AG09309 (cell line): ENCODE measurements at regions not wholly inside any gene's neighbourhood (a gene's known extent, or its start where the extent isn't known, plus 50 kb on each side); places are given as distances from the start of the nearest gene placed in this dataset.

Experiments
- DNase-seq: peaks from one replicate; pipeline ENCODE4 v3.0.0-alpha.2; 2010; ENCODE audit warnings: low read depth
- H3K4me3 ChIP-seq: 2 replicates; pipeline ENCODE4 v1.5.1; 2011; ENCODE audit warnings: mild to moderate bottlenecking, low read depth, low read length, moderate library complexity; ENCODE audit not compliant: control insufficient read depth
- CTCF ChIP-seq: IDR thresholded peaks from 2 replicates; pipeline ENCODE4 v1.5.1; 2011; ENCODE audit warnings: mild to moderate bottlenecking, low read depth, low read length, inconsistent platforms; ENCODE audit not compliant: insufficient read depth, control insufficient read depth; ENCODE audit errors: missing control alignments

- DNase-seq: no peak
- H3K4me3 ChIP-seq: no peak overlapping the region
- TF ChIP-seq CTCF: no peak
These were observed 359.9 kb upstream of the HNRNPA3 start for GRCh38 chr2:176852667-176853066.

- TF ChIP-seq CTCF: no peak
- DNase-seq: no peak
- no peak overlapping the region for H3K4me3 ChIP-seq
These were observed 358.5 kb upstream of the HNRNPA3 start for GRCh38 chr2:176854062-176854461.

GRCh38 chr2:176854878-176855277 lies 357.7 kb upstream of the HNRNPA3 start:
- DNase-seq: no peak
- no peak overlapping the region for H3K4me3 ChIP-seq
- no peak for TF ChIP-seq CTCF

GRCh38 chr2:176856683-176857082 lies 355.9 kb upstream of the HNRNPA3 start:
- DNase-seq: no peak
- no peak for TF ChIP-seq CTCF
- H3K4me3 ChIP-seq: no peak overlapping the region

GRCh38 chr2:176865336-176865735 lies 347.3 kb upstream of the HNRNPA3 start:
- no peak for DNase-seq
- H3K4me3 ChIP-seq: no peak overlapping the region
- TF ChIP-seq CTCF: no peak

GRCh38 chr2:176872406-176872805 lies 340.2 kb upstream of the HNRNPA3 start:
- H3K4me3 ChIP-seq: no peak overlapping the region
- TF ChIP-seq CTCF: no peak
- no peak for DNase-seq

- H3K4me3 ChIP-seq: no peak overlapping the region
- DNase-seq: no peak
- no peak for TF ChIP-seq CTCF
These were observed 339.2 kb upstream of the HNRNPA3 start for GRCh38 chr2:176873403-176873802.
